HCT116 (cell line): ENCODE measurements at regions not wholly inside any gene's neighbourhood (a gene's known extent, or its start where the extent isn't known, plus 50 kb on each side); places are given as distances from the start of the nearest gene placed in this dataset.

Experiments used
- ATF3 ChIP-seq: IDR thresholded peaks from 2 replicates; pipeline ENCODE4 v1.6.1; 2012
- CTCF ChIP-seq, 3 experiments: fragments of 200-600 bp in 1 of 3; sonication (generic) in 1 of 3; IDR thresholded peaks in 2 of 3; conservative IDR thresholded peaks in 1 of 3; 2 replicates each; pipeline ENCODE4 v1.5.1; 2012 to 2017; ENCODE audit warnings: low read depth in 2 of 3, low read length in 2 of 3, antibody characterized with exemption in 1 of 3, borderline replicate concordance in 1 of 3, control low read depth in 1 of 3, mild to moderate bottlenecking in 1 of 3, mixed read lengths in 1 of 3, mixed run types in 1 of 3, moderate library complexity in 1 of 3; ENCODE audit not compliant: insufficient read depth in 1 of 3
- ELF1 ChIP-seq: IDR thresholded peaks from 2 replicates; pipeline ENCODE4 v1.6.1; 2012; ENCODE audit warnings: low read depth, borderline replicate concordance
- RAD21 ChIP-seq: IDR thresholded peaks from 2 replicates; pipeline ENCODE4 v1.6.1; 2012; ENCODE audit warnings: low read depth, mild to moderate bottlenecking
- YY1 ChIP-seq: IDR thresholded peaks from 2 replicates; pipeline ENCODE4 v1.6.1; 2011; ENCODE audit warnings: low read length, low read depth, moderate library complexity, mild to moderate bottlenecking; ENCODE audit not compliant: insufficient replicate concordance; ENCODE audit errors: extremely low read depth

GRCh38 chr1:229135773-229136172 lies 135.1 kb upstream of the RAB4A start:
- TF ChIP-seq ATF3 = no peak
- TF ChIP-seq CTCF (IDR thresholded peaks at IDR 0.05 in 2 of 3, conservative IDR thresholded peaks at IDR 0.05 in 1 of 3; ENCODE audit: borderline replicate concordance in 1 of 3, insufficient read depth in 1 of 3, low read depth in 2 of 3, low read length in 2 of 3) = no peak
- TF ChIP-seq YY1 = no peak
- TF ChIP-seq RAD21 = no peak
- TF ChIP-seq ELF1 = no peak
